ENCODE measurements at regions not wholly inside any gene's neighbourhood (a gene's known extent, or its start where the extent isn't known, plus 50 kb on each side); places are given as distances from the start of the nearest gene placed in this dataset.

GRCh38 chr7:1300206-1300605 lies 67.5 kb downstream of the UNCX start:
- Histone ChIP-seq H4K20me1 (ENCODE audit: insufficient read depth, low read length) (no peaks in the 10 kb centered on the region), H3K9me3 (ENCODE audit: low read length) (no peaks in the 10 kb centered on the region), H3K79me2 (ENCODE audit: insufficient read depth, low read depth, low read length) (no peaks in the 10 kb centered on the region), H3K4me2 (ENCODE audit: low read length) (no peak overlapping the region), H3K4me1 (ENCODE audit: insufficient read depth, low read length, poor library complexity, severe bottlenecking) (no peaks in the 10 kb centered on the region), H3K9me2 (ENCODE audit: insufficient read depth, low read length) (no peaks in the 10 kb centered on the region), H3K4me3 (ENCODE audit: low read depth, low read length, poor library complexity, severe bottlenecking) (no peak overlapping the region), H3K27ac (ENCODE audit: low read depth, low read length, poor library complexity, severe bottlenecking) (no peak overlapping the region), H3K36me3 (ENCODE audit: insufficient read depth, low read length) (no peaks in the 10 kb centered on the region), H2AFZ (ENCODE audit: low read length) (no peak overlapping the region)
- BruUV-seq (replicated peaks) = no TSS peak
- POLR2A ChIA-PET = no interaction called here
- intact Hi-C loops (cut with micrococcal nuclease; ENCODE audit: unreplicated experiment) = no loop called here
- DNase-seq (ENCODE audit: low spot score) = no peak
- TF ChIP-seq EZH2phosphoT487 (IDR thresholded peaks at IDR 0.05; ENCODE audit: borderline replicate concordance, low read depth, low read length) (no peak), CTCF (conservative IDR thresholded peaks at IDR 0.05; ENCODE audit: low read length) (no peak)
- CTCF ChIA-PET (ENCODE audit: unreplicated experiment) = no interaction called here

GRCh38 chr7:1300636-1301035 lies 68.0 kb downstream of the UNCX start:
- no peaks in the 10 kb centered on the region for H3K9me2 ChIP-seq (ENCODE audit: insufficient read depth, low read length)
- no peak overlapping the region for H2AFZ ChIP-seq (ENCODE audit: low read length)
- no peaks in the 10 kb centered on the region for H3K36me3 ChIP-seq (ENCODE audit: insufficient read depth, low read length)
- no peaks in the 10 kb centered on the region for H3K79me2 ChIP-seq (ENCODE audit: insufficient read depth, low read depth, low read length)
- CTCF ChIA-PET (ENCODE audit: unreplicated experiment) = no interaction called here
- BruUV-seq (replicated peaks) = no TSS peak
- H3K27ac ChIP-seq (ENCODE audit: low read depth, low read length, poor library complexity, severe bottlenecking) = no peak overlapping the region
- TF ChIP-seq CTCF (conservative IDR thresholded peaks at IDR 0.05; ENCODE audit: low read length) (no peak), EZH2phosphoT487 (IDR thresholded peaks at IDR 0.05; ENCODE audit: borderline replicate concordance, low read depth, low read length) (no peak)
- H3K4me2 ChIP-seq (ENCODE audit: low read length) = no peak overlapping the region
- no peaks in the 10 kb centered on the region for H3K9me3 ChIP-seq (ENCODE audit: low read length)
- no peaks in the 10 kb centered on the region for H4K20me1 ChIP-seq (ENCODE audit: insufficient read depth, low read length)
- no peak for DNase-seq (ENCODE audit: low spot score)
- H3K4me3 ChIP-seq (ENCODE audit: low read depth, low read length, poor library complexity, severe bottlenecking) = no peak overlapping the region
- POLR2A ChIA-PET = no interaction called here
- H3K4me1 ChIP-seq (ENCODE audit: insufficient read depth, low read length, poor library complexity, severe bottlenecking) = no peaks in the 10 kb centered on the region
- intact Hi-C loops (cut with micrococcal nuclease; ENCODE audit: unreplicated experiment) = no loop called here

GRCh38 chr7:1301054-1301881 lies 68.6 kb downstream of the UNCX start:
- no peaks in the 10 kb centered on the region for H3K9me3 ChIP-seq (ENCODE audit: low read length)
- H3K79me2 ChIP-seq (ENCODE audit: insufficient read depth, low read depth, low read length) = no peaks in the 10 kb centered on the region
- TF ChIP-seq EZH2phosphoT487 (IDR thresholded peaks at IDR 0.05; ENCODE audit: borderline replicate concordance, low read depth, low read length) (no peak), CTCF (conservative IDR thresholded peaks at IDR 0.05; ENCODE audit: low read length) (no peak)
- no peak overlapping the region for H3K4me3 ChIP-seq (ENCODE audit: low read depth, low read length, poor library complexity, severe bottlenecking)
- no peaks in the 10 kb centered on the region for H3K9me2 ChIP-seq (ENCODE audit: insufficient read depth, low read length)
- CTCF ChIA-PET (ENCODE audit: unreplicated experiment) = no interaction called here
- intact Hi-C loops (cut with micrococcal nuclease; ENCODE audit: unreplicated experiment) = no loop called here
- no peak overlapping the region for H3K4me2 ChIP-seq (ENCODE audit: low read length)
- no peaks in the 10 kb centered on the region for H3K4me1 ChIP-seq (ENCODE audit: insufficient read depth, low read length, poor library complexity, severe bottlenecking)
- no peak overlapping the region for H2AFZ ChIP-seq (ENCODE audit: low read length)
- DNase-seq (ENCODE audit: low spot score) = no peak
- no peak overlapping the region for H3K27ac ChIP-seq (ENCODE audit: low read depth, low read length, poor library complexity, severe bottlenecking)
- H3K36me3 ChIP-seq (ENCODE audit: insufficient read depth, low read length) = no peaks in the 10 kb centered on the region
- no TSS peak for BruUV-seq (replicated peaks)
- POLR2A ChIA-PET = no interaction called here
- H4K20me1 ChIP-seq (ENCODE audit: insufficient read depth, low read length) = no peaks in the 10 kb centered on the region
